WTC11 (cell line): ENCODE measurements at regions not wholly inside any gene's neighbourhood (a gene's known extent, or its start where the extent isn't known, plus 50 kb on each side); places are given as distances from the start of the nearest gene placed in this dataset.

Experiments used
- NR2C2 ChIP-seq: sonication (generic); formaldehyde crosslinking; IDR thresholded peaks from 2 replicates; pipeline ENCODE4 v1.8.0; 2022; ENCODE audit warnings: mild to moderate bottlenecking, missing genetic modification reagents
- TEAD4 ChIP-seq: sonication (generic); formaldehyde crosslinking; IDR thresholded peaks from 2 replicates; pipeline ENCODE4 v1.8.0; 2022; ENCODE audit warnings: mild to moderate bottlenecking, missing genetic modification reagents
- TF ChIP-seq, protein P1 (sequence below): fragments of 200-600 bp; IDR thresholded peaks from 2 replicates; pipeline ENCODE4 v1.8.0; 2022; ENCODE audit warnings: antibody characterized with exemption
- TF ChIP-seq, protein P2 (sequence below): sonication (generic); formaldehyde crosslinking; IDR thresholded peaks from 2 replicates; pipeline ENCODE4 v1.8.0; 2022; ENCODE audit warnings: mild to moderate bottlenecking, missing genetic modification reagents

DNA sequence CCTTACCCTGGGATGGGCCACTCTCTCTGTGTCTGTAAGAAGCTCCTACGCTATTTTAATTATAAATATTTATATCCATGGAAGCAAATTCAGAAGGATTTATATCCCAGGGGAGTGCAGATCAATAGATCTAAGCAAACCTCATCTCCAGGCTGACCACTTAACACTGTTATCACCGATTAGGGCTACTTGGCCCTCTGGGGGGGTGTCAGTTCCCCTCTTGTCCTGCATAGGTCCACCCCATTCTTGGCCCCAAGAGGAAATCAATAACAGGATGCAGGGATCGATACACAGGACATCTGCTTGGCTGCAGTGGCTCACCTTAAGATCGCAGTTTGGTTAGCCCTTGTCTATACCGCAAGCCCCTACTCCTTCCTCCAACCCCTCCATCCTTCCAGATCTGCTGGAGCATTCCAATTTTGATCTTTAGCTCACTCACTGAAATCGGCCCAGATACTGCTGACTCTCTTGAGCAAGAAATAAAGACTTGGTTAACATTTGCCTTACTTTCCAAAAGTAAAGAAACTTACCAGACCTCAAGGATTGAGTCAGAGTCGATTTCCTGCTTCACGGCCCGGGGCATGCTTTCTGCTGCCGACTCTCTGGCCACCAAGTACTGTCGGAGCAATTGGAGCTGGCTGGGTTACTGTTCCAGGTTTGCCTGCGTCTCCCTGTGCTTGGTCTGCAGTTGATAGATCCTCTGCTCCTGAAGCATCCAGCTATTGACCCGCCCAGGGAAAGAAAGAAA is 112.3 kb upstream of the PMFBP1 start:
- TF ChIP-seq, protein P1, sequence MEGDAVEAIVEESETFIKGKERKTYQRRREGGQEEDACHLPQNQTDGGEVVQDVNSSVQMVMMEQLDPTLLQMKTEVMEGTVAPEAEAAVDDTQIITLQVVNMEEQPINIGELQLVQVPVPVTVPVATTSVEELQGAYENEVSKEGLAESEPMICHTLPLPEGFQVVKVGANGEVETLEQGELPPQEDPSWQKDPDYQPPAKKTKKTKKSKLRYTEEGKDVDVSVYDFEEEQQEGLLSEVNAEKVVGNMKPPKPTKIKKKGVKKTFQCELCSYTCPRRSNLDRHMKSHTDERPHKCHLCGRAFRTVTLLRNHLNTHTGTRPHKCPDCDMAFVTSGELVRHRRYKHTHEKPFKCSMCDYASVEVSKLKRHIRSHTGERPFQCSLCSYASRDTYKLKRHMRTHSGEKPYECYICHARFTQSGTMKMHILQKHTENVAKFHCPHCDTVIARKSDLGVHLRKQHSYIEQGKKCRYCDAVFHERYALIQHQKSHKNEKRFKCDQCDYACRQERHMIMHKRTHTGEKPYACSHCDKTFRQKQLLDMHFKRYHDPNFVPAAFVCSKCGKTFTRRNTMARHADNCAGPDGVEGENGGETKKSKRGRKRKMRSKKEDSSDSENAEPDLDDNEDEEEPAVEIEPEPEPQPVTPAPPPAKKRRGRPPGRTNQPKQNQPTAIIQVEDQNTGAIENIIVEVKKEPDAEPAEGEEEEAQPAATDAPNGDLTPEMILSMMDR, result no peak
- TF ChIP-seq NR2C2 (no peak), TEAD4 (no peak)
- TF ChIP-seq, protein P2, sequence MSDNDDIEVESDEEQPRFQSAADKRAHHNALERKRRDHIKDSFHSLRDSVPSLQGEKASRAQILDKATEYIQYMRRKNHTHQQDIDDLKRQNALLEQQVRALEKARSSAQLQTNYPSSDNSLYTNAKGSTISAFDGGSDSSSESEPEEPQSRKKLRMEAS (CRISPR knock-in tag), result no peak
